Fibroblast of villous mesenchyme (primary cell): ENCODE measurements at regions not wholly inside any gene's neighbourhood (a gene's known extent, or its start where the extent isn't known, plus 50 kb on each side); places are given as distances from the start of the nearest gene placed in this dataset.

ENCODE experiments used
- DNase-seq: peaks from one replicate; pipeline ENCODE4 v3.0.0-alpha.2; 2010; ENCODE audit warnings: low read depth
- H3K4me3 ChIP-seq: 2 replicates; pipeline ENCODE4 v1.5.1; 2011; ENCODE audit warnings: low read depth, mild to moderate bottlenecking, low read length
- TF ChIP-seq, protein P1 (sequence below): IDR thresholded peaks from 2 replicates; pipeline ENCODE4 v1.5.1; 2012; ENCODE audit warnings: low read depth, mild to moderate bottlenecking, low read length; ENCODE audit not compliant: insufficient read depth

DNA sequence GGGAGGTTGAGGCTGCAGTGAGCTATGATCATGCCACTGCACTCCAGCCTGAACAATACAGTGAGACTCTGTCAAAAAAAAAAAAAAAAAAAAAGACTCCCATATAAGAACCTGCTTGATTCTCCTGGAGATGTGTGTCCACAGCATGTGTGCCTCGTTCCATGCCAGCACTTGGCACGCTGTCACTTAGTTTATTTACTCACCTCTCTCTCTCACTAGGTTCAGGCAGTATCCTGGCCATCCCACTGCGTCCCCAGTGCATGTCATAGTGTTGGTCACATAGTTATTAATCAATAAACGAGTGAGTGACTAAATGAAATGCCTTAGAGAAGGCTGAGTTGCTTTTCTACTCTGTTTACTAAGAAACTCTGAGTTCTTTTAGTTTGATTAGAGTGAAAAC lies 79.1 kb upstream of the GPR12 start:
- no peak for DNase-seq
- TF ChIP-seq, protein P1, sequence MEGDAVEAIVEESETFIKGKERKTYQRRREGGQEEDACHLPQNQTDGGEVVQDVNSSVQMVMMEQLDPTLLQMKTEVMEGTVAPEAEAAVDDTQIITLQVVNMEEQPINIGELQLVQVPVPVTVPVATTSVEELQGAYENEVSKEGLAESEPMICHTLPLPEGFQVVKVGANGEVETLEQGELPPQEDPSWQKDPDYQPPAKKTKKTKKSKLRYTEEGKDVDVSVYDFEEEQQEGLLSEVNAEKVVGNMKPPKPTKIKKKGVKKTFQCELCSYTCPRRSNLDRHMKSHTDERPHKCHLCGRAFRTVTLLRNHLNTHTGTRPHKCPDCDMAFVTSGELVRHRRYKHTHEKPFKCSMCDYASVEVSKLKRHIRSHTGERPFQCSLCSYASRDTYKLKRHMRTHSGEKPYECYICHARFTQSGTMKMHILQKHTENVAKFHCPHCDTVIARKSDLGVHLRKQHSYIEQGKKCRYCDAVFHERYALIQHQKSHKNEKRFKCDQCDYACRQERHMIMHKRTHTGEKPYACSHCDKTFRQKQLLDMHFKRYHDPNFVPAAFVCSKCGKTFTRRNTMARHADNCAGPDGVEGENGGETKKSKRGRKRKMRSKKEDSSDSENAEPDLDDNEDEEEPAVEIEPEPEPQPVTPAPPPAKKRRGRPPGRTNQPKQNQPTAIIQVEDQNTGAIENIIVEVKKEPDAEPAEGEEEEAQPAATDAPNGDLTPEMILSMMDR = no peak
- H3K4me3 ChIP-seq = no peak overlapping the region

DNA sequence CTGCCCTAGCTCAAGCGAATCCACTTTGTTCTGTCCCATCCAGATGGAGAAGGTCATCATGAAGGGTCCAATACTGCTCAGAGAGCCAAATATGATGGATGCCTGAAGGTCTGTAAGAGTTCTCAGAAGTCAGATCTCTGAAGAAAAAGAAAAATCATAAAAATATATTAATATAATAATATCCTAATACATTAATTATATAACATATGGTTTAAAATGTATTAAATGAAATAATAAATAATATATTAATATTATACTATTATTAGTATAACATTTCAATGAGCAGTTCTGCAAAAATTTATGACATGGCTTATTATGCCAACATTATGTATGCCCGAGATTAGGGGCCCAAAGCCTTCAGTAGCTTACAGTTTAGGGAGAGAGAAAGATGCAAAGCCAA lies 78.2 kb upstream of the GPR12 start:
- H3K4me3 ChIP-seq = no peak overlapping the region
- TF ChIP-seq, protein P1 = no peak
- DNase-seq = no peak

- TF ChIP-seq, protein P1 = no peak
- no peak for DNase-seq
These were observed 77.4 kb upstream of the GPR12 start for GRCh38 chr13:26837997-26838396.

DNA sequence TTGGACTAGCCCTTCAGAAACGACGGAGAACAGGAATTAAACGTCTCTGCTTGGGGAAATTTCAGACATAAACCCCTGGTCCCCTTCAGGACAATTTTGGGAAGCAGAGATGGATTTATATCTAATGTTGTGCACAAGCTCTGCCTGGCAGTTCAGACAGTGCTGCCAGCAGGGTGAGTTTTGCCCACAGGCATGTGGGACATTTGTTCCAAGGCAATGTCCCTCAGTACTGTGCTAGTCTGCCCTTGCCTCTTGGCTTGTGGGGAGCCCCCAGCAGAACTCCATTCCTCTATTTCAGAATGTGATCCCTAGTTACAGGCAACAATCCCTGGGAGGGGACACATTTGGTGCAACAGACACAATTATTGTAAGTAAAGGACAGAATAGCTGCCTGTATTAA lies 76.5 kb upstream of the GPR12 start:
- DNase-seq = no peak
- H3K4me3 ChIP-seq = no peak overlapping the region
- TF ChIP-seq, protein P1 = no peak

More at GRCh38 chr13:26837997-26838396, 77.4 kb upstream of the GPR12 start:
- no peak overlapping the region for H3K4me3 ChIP-seq

GRCh38 chr13:26836626-26837025 lies 76.0 kb upstream of the GPR12 start:
- no peak for DNase-seq
- TF ChIP-seq, protein P1 = no peak
- H3K4me3 ChIP-seq = no peak overlapping the region

- no peak overlapping the region for H3K4me3 ChIP-seq
- TF ChIP-seq, protein P1 = no peak
- no peak for DNase-seq
These were observed 74.1 kb upstream of the GPR12 start for GRCh38 chr13:26834646-26835045.

GRCh38 chr13:26831336-26831908 lies 70.8 kb upstream of the GPR12 start:
- TF ChIP-seq, protein P1 = no peak
- DNase-seq = no peak
- no peak overlapping the region for H3K4me3 ChIP-seq
